Rectal smooth muscle tissue (tissue), 1 donor: ENCODE measurements at regions not wholly inside any gene's neighbourhood (a gene's known extent, or its start where the extent isn't known, plus 50 kb on each side); places are given as distances from the start of the nearest gene placed in this dataset.

Experiments used
- H3K27ac ChIP-seq: one replicate; pipeline ENCODE4 v1.7.0; 2013; ENCODE audit warnings: low read depth, low read length, inconsistent platforms
- H3K27me3 ChIP-seq: one replicate; pipeline ENCODE4 v1.7.0; 2013; ENCODE audit warnings: low read length; ENCODE audit not compliant: control insufficient read depth, insufficient read depth
- H3K36me3 ChIP-seq: one replicate; pipeline ENCODE4 v1.7.0; 2013; ENCODE audit warnings: low read length; ENCODE audit not compliant: control insufficient read depth, insufficient read depth
- H3K4me1 ChIP-seq: one replicate; pipeline ENCODE4 v1.7.0; 2013; ENCODE audit warnings: low read length; ENCODE audit not compliant: control insufficient read depth, insufficient read depth
- H3K4me3 ChIP-seq: one replicate; pipeline ENCODE4 v1.7.0; 2013; ENCODE audit warnings: low read length
- H3K9ac ChIP-seq: one replicate; pipeline ENCODE4 v1.7.0; 2013; ENCODE audit warnings: low read length

- Histone ChIP-seq H3K4me1 (peaks cover 2% of the 10 kb centered on the region), H3K9ac (no peak overlapping the region), H3K27ac (peak overlapping the region; percentile 33), H3K36me3 (no peaks in the 10 kb centered on the region), H3K27me3 (no peaks in the 10 kb centered on the region), H3K4me3 (no peak overlapping the region)
These were observed 106.9 kb downstream of the LIPG start for GRCh38 chr18:49668574-49669275.

- no peaks in the 10 kb centered on the region for H3K27me3 ChIP-seq
- peak overlapping the region; percentile 3 for H3K27ac ChIP-seq
- no peak overlapping the region for H3K4me3 ChIP-seq
- H3K9ac ChIP-seq, result no peak overlapping the region
- no peaks in the 10 kb centered on the region for H3K36me3 ChIP-seq
- H3K4me1 ChIP-seq, result peaks cover 2% of the 10 kb centered on the region
These were observed 105.6 kb downstream of the LIPG start for GRCh38 chr18:49667462-49667861.

GRCh38 chr18:49666045-49666775, 104.4 kb downstream of the LIPG start:
- Histone ChIP-seq H3K4me3 (no peak overlapping the region), H3K9ac (no peak overlapping the region), H3K27ac (no peak overlapping the region), H3K4me1 (peaks cover 2% of the 10 kb centered on the region), H3K36me3 (no peaks in the 10 kb centered on the region), H3K27me3 (no peaks in the 10 kb centered on the region)

- no peaks in the 10 kb centered on the region for H3K27me3 ChIP-seq
- H3K4me3 ChIP-seq, result no peak overlapping the region
- H3K4me1 ChIP-seq, result peaks cover 1% of the 10 kb centered on the region
- no peak overlapping the region for H3K9ac ChIP-seq
- no peaks in the 10 kb centered on the region for H3K36me3 ChIP-seq
- H3K27ac ChIP-seq, result peak overlapping the region; percentile 56
These were observed 102.3 kb downstream of the LIPG start for GRCh38 chr18:49663899-49664890.

- Histone ChIP-seq H3K4me3 (no peak overlapping the region), H3K36me3 (no peaks in the 10 kb centered on the region), H3K27me3 (no peaks in the 10 kb centered on the region)
These were observed 100.6 kb downstream of the LIPG start for GRCh38 chr18:49662506-49662905.

GRCh38 chr18:49658823-49659404, 97.1 kb downstream of the LIPG start:
- no peaks in the 10 kb centered on the region for H3K36me3 ChIP-seq
- no peaks in the 10 kb centered on the region for H3K27me3 ChIP-seq
- no peak overlapping the region for H3K4me3 ChIP-seq
- H3K9ac ChIP-seq, result no peak overlapping the region
- H3K4me1 ChIP-seq, result no peaks in the 10 kb centered on the region
- no peak overlapping the region for H3K27ac ChIP-seq

More at GRCh38 chr18:49662506-49662905, 100.6 kb downstream of the LIPG start:
- Histone ChIP-seq H3K27ac (no peak overlapping the region), H3K9ac (no peak overlapping the region), H3K4me1 (no peaks in the 10 kb centered on the region)

- Histone ChIP-seq H3K9ac (no peak overlapping the region), H3K4me3 (no peak overlapping the region), H3K4me1 (no peaks in the 10 kb centered on the region), H3K27me3 (no peaks in the 10 kb centered on the region), H3K27ac (no peak overlapping the region), H3K36me3 (no peaks in the 10 kb centered on the region)
These were observed 94.3 kb downstream of the LIPG start for GRCh38 chr18:49656073-49656692.

GRCh38 chr18:49655266-49656072, 93.6 kb downstream of the LIPG start:
- H3K9ac ChIP-seq, result no peak overlapping the region
- no peak overlapping the region for H3K4me3 ChIP-seq
- no peaks in the 10 kb centered on the region for H3K4me1 ChIP-seq
- H3K27ac ChIP-seq, result no peak overlapping the region
- H3K27me3 ChIP-seq, result no peaks in the 10 kb centered on the region
- H3K36me3 ChIP-seq, result no peaks in the 10 kb centered on the region

- Histone ChIP-seq H3K27me3 (no peaks in the 10 kb centered on the region), H3K9ac (no peak overlapping the region), H3K36me3 (no peaks in the 10 kb centered on the region), H3K4me3 (no peak overlapping the region), H3K4me1 (no peaks in the 10 kb centered on the region), H3K27ac (no peak overlapping the region)
These were observed 92.5 kb downstream of the LIPG start for GRCh38 chr18:49654347-49654746.

GRCh38 chr18:49652881-49653724, 91.2 kb downstream of the LIPG start:
- H3K36me3 ChIP-seq, result no peaks in the 10 kb centered on the region
- no peak overlapping the region for H3K4me3 ChIP-seq
- no peaks in the 10 kb centered on the region for H3K4me1 ChIP-seq
- no peaks in the 10 kb centered on the region for H3K27me3 ChIP-seq
- H3K27ac ChIP-seq, result no peak overlapping the region
- H3K9ac ChIP-seq, result no peak overlapping the region
